ENCODE measurements at regions not wholly inside any gene's neighbourhood (a gene's known extent, or its start where the extent isn't known, plus 50 kb on each side); places are given as distances from the start of the nearest gene placed in this dataset.

DNA sequence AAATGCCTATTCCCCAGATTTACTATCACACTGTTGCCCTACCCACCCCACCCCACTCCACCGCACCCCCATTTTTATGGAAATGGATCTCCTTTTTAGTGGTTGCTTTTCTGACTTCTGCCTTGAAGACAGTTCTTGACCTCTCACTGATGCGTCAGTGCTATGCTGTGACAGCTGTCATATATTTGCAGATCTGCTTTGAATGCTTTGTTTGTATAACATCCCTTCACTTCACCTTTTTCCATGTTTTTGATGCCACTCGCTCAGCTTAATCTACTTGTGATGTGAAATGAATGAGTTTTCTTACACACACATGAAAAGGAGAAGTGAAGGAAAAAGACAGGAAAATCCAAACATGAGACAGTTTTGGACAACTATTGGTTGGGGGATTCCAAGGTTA lies 731.0 kb downstream of the SLITRK6 start:
- no peak for DNase-seq
- no peak overlapping the region for H3K27ac Mint-ChIP-seq
- no peaks in the 10 kb centered on the region for H3K9me3 Mint-ChIP-seq
- no peak overlapping the region for H3K4me3 Mint-ChIP-seq
- no peaks in the 10 kb centered on the region for H3K27me3 Mint-ChIP-seq
- no peaks in the 10 kb centered on the region for H3K36me3 Mint-ChIP-seq
- H3K4me1 Mint-ChIP-seq = no peaks in the 10 kb centered on the region

- no peak overlapping the region for H3K4me3 Mint-ChIP-seq
- DNase-seq = no peak
- H3K27ac Mint-ChIP-seq = no peak overlapping the region
- no peaks in the 10 kb centered on the region for H3K36me3 Mint-ChIP-seq
- no peaks in the 10 kb centered on the region for H3K4me1 Mint-ChIP-seq
- H3K9me3 Mint-ChIP-seq = no peaks in the 10 kb centered on the region
- H3K27me3 Mint-ChIP-seq = no peaks in the 10 kb centered on the region
These were observed 759.0 kb downstream of the SLITRK6 start for GRCh38 chr13:85040215-85040614.

DNA sequence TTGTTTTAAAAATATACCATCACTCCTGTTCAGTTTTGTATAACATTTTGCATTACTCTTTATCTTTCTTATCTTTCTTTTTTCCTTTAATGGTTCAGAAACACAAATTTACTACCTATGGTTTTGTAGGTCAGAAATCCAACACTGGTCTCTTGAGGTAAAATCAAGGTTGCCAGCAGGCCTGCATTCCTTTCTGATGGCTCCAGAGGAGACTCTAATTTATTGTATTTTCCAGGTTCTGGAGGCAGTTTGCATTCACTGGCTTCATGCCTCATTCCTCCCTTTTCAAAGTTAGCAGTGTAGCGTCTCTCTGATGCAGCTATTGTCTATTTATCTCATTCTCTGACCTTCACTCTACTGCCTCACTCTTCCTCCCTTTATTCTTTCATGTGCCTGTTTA lies 767.4 kb downstream of the SLITRK6 start:
- no peaks in the 10 kb centered on the region for H3K36me3 Mint-ChIP-seq
- H3K27ac Mint-ChIP-seq = no peak overlapping the region
- no peak overlapping the region for H3K4me3 Mint-ChIP-seq
- H3K9me3 Mint-ChIP-seq = peaks cover 10% of the 10 kb centered on the region
- no peaks in the 10 kb centered on the region for H3K27me3 Mint-ChIP-seq
- no peaks in the 10 kb centered on the region for H3K4me1 Mint-ChIP-seq
- DNase-seq = no peak

- DNase-seq = no peak
- H3K4me1 Mint-ChIP-seq = no peaks in the 10 kb centered on the region
- no peaks in the 10 kb centered on the region for H3K36me3 Mint-ChIP-seq
- peaks cover 8% of the 10 kb centered on the region for H3K9me3 Mint-ChIP-seq
- H3K4me3 Mint-ChIP-seq = no peak overlapping the region
- H3K27ac Mint-ChIP-seq = no peak overlapping the region
- H3K27me3 Mint-ChIP-seq = no peaks in the 10 kb centered on the region
These were observed 771.2 kb downstream of the SLITRK6 start for GRCh38 chr13:85028035-85028434.

- no peaks in the 10 kb centered on the region for H3K27me3 Mint-ChIP-seq
- no peak overlapping the region for H3K27ac Mint-ChIP-seq
- no peaks in the 10 kb centered on the region for H3K36me3 Mint-ChIP-seq
- peaks cover 3% of the 10 kb centered on the region for H3K9me3 Mint-ChIP-seq
- no peak for DNase-seq
- no peaks in the 10 kb centered on the region for H3K4me1 Mint-ChIP-seq
- H3K4me3 Mint-ChIP-seq = no peak overlapping the region
These were observed 780.1 kb downstream of the SLITRK6 start for GRCh38 chr13:85019121-85019520.

DNA sequence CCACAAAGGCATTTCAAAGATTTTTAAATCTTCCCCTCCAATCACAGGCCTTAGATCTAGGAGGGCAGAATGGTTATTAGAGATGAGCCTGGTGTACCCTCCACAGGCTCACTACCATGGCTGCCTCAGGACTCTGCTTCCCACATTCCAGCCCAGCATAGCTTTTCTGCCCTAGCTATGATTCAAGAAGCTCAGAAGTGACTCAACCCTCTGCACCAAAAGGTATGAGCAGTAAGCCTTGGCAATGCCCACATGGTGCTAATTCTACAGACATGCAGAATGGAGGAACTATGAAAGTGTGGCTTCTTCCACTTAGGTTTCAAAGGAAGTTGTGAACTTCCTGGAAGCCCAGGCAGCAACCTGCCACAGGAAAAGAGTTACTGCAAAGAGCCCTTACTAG lies 786.2 kb downstream of the SLITRK6 start:
- no peaks in the 10 kb centered on the region for H3K9me3 Mint-ChIP-seq

GRCh38 chr13:85009447-85009846 lies 789.8 kb downstream of the SLITRK6 start:
- H3K27ac Mint-ChIP-seq = no peak overlapping the region
- no peak overlapping the region for H3K4me3 Mint-ChIP-seq
- H3K4me1 Mint-ChIP-seq = no peaks in the 10 kb centered on the region
- no peaks in the 10 kb centered on the region for H3K9me3 Mint-ChIP-seq
- H3K27me3 Mint-ChIP-seq = no peaks in the 10 kb centered on the region
- H3K36me3 Mint-ChIP-seq = no peaks in the 10 kb centered on the region
- no peak for DNase-seq

More for the DNA sequence above, 786.2 kb downstream of the SLITRK6 start:
- Mint-ChIP-seq H3K4me3 (no peak overlapping the region), H3K4me1 (no peaks in the 10 kb centered on the region), H3K36me3 (no peaks in the 10 kb centered on the region), H3K27ac (no peak overlapping the region), H3K27me3 (no peaks in the 10 kb centered on the region)
- DNase-seq = no peak

DNA sequence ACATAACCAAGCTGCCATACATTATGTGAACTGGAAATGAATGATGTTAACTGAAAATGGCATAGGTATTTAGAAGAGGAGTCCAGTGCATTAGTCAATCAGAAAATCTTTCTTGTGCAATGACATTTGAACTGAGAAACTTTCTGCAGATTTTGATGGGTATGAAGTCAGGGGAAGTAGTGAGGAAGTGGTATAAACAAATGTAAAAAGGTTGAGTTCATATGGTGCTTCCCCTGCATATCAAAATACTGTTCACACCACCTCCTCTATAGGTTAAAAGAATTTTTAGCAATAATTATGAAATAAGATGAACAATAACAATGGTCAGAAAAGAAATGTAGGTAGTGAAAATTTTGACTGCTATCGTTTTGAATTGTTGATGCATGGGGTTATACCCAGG lies 800.0 kb downstream of the SLITRK6 start:
- H3K27me3 Mint-ChIP-seq = no peaks in the 10 kb centered on the region
- no peak overlapping the region for H3K4me3 Mint-ChIP-seq
- no peaks in the 10 kb centered on the region for H3K4me1 Mint-ChIP-seq
- no peaks in the 10 kb centered on the region for H3K36me3 Mint-ChIP-seq
- H3K27ac Mint-ChIP-seq = no peak overlapping the region
- H3K9me3 Mint-ChIP-seq = no peaks in the 10 kb centered on the region
- no peak for DNase-seq

DNA sequence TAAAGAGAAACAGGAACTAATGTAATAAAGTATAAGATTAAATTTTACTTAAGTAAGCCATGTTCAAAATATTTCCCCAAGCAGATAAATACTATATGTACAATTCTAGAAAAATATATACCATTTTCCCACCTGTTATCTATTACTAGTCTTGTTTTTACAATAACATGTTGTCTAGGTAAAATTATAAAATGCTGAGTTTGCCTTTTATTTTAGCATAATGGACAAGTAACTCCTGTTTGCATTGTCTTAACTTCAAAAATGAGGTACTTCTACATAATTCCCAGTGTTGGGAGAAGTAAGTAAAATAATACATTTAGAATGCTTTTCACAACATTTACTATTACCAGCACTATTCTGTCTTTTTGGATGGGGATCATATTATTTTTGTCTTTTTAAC lies 800.5 kb downstream of the SLITRK6 start:
- H3K36me3 Mint-ChIP-seq = no peaks in the 10 kb centered on the region
- H3K27ac Mint-ChIP-seq = no peak overlapping the region
- no peaks in the 10 kb centered on the region for H3K9me3 Mint-ChIP-seq
- DNase-seq = no peak
- H3K4me1 Mint-ChIP-seq = no peaks in the 10 kb centered on the region
- no peak overlapping the region for H3K4me3 Mint-ChIP-seq
- no peaks in the 10 kb centered on the region for H3K27me3 Mint-ChIP-seq

DNA sequence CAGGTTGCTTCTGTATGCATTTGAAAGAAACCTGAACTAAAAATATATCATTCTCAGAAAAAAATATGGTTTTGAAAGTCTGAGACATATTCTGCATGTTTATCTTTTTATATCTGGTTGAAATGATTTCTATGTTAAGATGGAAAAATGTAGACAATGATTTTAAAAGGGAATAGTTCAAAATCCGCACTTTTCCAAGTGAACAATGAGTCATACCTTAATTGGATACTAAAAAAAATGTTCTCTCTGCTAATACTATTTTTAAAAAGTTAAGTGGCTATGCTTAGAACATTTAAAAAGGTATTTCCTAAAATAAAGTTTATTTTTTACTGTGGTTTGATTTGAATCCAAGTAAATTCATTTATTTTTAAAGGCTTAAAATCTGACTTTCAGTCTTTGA lies 801.4 kb downstream of the SLITRK6 start:
- no peak for DNase-seq
- H3K4me3 Mint-ChIP-seq = no peak overlapping the region
- no peaks in the 10 kb centered on the region for H3K9me3 Mint-ChIP-seq
- no peaks in the 10 kb centered on the region for H3K4me1 Mint-ChIP-seq
- no peaks in the 10 kb centered on the region for H3K36me3 Mint-ChIP-seq
- no peaks in the 10 kb centered on the region for H3K27me3 Mint-ChIP-seq
- no peak overlapping the region for H3K27ac Mint-ChIP-seq

- Mint-ChIP-seq H3K27ac (no peak overlapping the region), H3K4me3 (no peak overlapping the region), H3K9me3 (peaks cover 2% of the 10 kb centered on the region), H3K36me3 (no peaks in the 10 kb centered on the region), H3K4me1 (no peaks in the 10 kb centered on the region), H3K27me3 (no peaks in the 10 kb centered on the region)
- no peak for DNase-seq
These were observed 804.6 kb downstream of the SLITRK6 start for GRCh38 chr13:84994582-84994981.

GRCh38 chr13:84985860-84986259 lies 813.4 kb downstream of the SLITRK6 start:
- Mint-ChIP-seq H3K36me3 (no peaks in the 10 kb centered on the region), H3K9me3 (peaks cover 2% of the 10 kb centered on the region), H3K27me3 (no peaks in the 10 kb centered on the region), H3K4me3 (no peak overlapping the region), H3K4me1 (no peaks in the 10 kb centered on the region), H3K27ac (no peak overlapping the region)
- no peak for DNase-seq

DNA sequence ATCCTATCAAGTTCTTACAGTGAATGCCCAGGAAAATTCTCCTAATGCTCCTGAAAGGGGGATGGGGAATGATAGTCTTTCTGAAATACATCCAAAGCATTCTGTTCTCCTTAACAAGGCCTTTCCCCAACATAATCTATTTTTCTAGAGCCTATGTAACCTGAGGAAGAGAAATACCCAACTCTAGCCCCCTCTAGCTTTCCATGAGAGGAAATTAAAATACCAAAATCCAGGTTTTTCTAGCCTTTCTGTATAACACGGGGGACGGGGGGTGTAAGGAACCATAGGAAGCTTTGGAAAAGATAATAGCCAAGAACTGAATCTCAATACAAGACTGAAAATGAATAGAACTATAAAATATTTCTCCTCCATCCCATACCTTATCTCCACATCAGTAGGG lies 815.9 kb downstream of the SLITRK6 start:
- no peaks in the 10 kb centered on the region for H3K27me3 Mint-ChIP-seq
- H3K27ac Mint-ChIP-seq = no peak overlapping the region
- no peak for DNase-seq
- H3K36me3 Mint-ChIP-seq = no peaks in the 10 kb centered on the region
- no peaks in the 10 kb centered on the region for H3K9me3 Mint-ChIP-seq
- H3K4me1 Mint-ChIP-seq = no peaks in the 10 kb centered on the region
- no peak overlapping the region for H3K4me3 Mint-ChIP-seq

DNA sequence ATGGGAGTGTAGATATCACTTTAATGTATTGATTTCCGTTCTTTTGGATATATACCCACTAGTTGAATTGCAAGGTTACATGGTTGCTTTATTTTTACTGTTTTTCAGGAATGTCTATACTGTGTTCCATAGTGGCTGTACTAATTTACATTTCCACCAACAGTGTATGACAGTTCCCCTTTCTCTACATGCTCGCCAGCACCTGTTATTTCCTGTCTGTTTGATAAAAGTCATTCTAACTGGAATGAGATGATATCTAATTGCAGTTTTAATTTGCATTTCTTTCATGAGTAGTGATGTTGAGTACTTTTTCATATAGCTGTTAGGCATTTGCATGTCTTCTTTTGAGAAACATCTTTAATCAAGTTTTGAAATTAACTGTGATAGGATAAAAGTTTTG lies 818.6 kb downstream of the SLITRK6 start:
- H3K36me3 Mint-ChIP-seq = no peaks in the 10 kb centered on the region

GRCh38 chr13:84978851-84979250 lies 820.4 kb downstream of the SLITRK6 start:
- no peaks in the 10 kb centered on the region for H3K27me3 Mint-ChIP-seq
- H3K4me1 Mint-ChIP-seq = no peaks in the 10 kb centered on the region
- H3K4me3 Mint-ChIP-seq = no peak overlapping the region
- no peak overlapping the region for H3K27ac Mint-ChIP-seq
- no peak for DNase-seq
- no peaks in the 10 kb centered on the region for H3K9me3 Mint-ChIP-seq
- H3K36me3 Mint-ChIP-seq = no peaks in the 10 kb centered on the region

More for the DNA sequence above, 818.6 kb downstream of the SLITRK6 start:
- no peak overlapping the region for H3K27ac Mint-ChIP-seq
- no peak for DNase-seq
- H3K27me3 Mint-ChIP-seq = no peaks in the 10 kb centered on the region
- H3K4me3 Mint-ChIP-seq = no peak overlapping the region
- no peaks in the 10 kb centered on the region for H3K4me1 Mint-ChIP-seq
- no peaks in the 10 kb centered on the region for H3K9me3 Mint-ChIP-seq

- no peak for DNase-seq
- Mint-ChIP-seq H3K27me3 (no peaks in the 10 kb centered on the region), H3K36me3 (no peaks in the 10 kb centered on the region), H3K4me3 (no peak overlapping the region), H3K4me1 (no peaks in the 10 kb centered on the region), H3K27ac (no peak overlapping the region), H3K9me3 (no peaks in the 10 kb centered on the region)
These were observed 825.6 kb downstream of the SLITRK6 start for GRCh38 chr13:84973661-84974060.

DNA sequence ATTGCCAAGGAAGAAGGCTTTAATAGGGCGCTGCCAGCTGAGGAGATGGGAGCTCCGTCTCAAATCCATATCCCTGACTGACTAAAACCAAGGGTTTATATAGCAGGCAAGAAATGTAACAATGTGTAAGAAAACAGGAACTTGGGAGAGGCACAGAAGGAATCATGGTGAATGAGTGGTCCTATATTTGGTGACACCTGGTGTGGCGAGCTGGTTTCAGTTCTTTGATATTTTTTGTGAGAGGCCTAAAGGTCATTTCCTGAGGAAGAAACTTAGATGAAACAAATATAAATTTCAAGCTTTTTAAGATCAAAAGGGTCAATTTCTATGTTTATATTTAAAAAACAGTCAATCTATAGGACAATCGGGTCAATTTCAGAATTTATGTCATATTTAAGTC lies 826.3 kb downstream of the SLITRK6 start:
- Mint-ChIP-seq H3K36me3 (no peaks in the 10 kb centered on the region), H3K27ac (no peak overlapping the region), H3K4me3 (no peak overlapping the region), H3K27me3 (no peaks in the 10 kb centered on the region), H3K4me1 (no peaks in the 10 kb centered on the region), H3K9me3 (no peaks in the 10 kb centered on the region)
- DNase-seq = no peak

Data from activated naive CD8-positive, alpha-beta T cell treated with anti-CD3 and anti-CD28 coated beads for 36 hours (primary cell).